ENCODE measurements at regions not wholly inside any gene's neighbourhood (a gene's known extent, or its start where the extent isn't known, plus 50 kb on each side); places are given as distances from the start of the nearest gene placed in this dataset.
"Not testable (repeated sequence)": the region's sequence is repeated elsewhere in the genome, so short reads cannot be mapped to it uniquely, and the experiment has no call there.

GRCh38 chr20:54794110-54794509 lies 318.7 kb downstream of the DOK5 start:
- H3K4me3 ChIP-seq (ENCODE audit: low read length) = no peak overlapping the region
- DNase-seq (ENCODE audit: low read depth) = no peak
- no peak for TF ChIP-seq CTCF (IDR thresholded peaks at IDR 0.05; ENCODE audit: insufficient read depth, low read depth, low read length, missing control alignments)

- no peak overlapping the region for H3K4me3 ChIP-seq (ENCODE audit: low read length)
- TF ChIP-seq CTCF (IDR thresholded peaks at IDR 0.05; ENCODE audit: insufficient read depth, low read depth, low read length, missing control alignments) = no peak
- no peak for DNase-seq (ENCODE audit: low read depth)
These were observed 318.0 kb downstream of the DOK5 start for GRCh38 chr20:54793291-54793992.

- TF ChIP-seq CTCF (IDR thresholded peaks at IDR 0.05; ENCODE audit: insufficient read depth, low read depth, low read length, missing control alignments) = no peak
- H3K4me3 ChIP-seq (ENCODE audit: low read length) = no peak overlapping the region
- DNase-seq (ENCODE audit: low read depth) = no peak
These were observed 317.3 kb downstream of the DOK5 start for GRCh38 chr20:54792688-54793087.

GRCh38 chr20:54788260-54788659 lies 312.9 kb downstream of the DOK5 start:
- H3K4me3 ChIP-seq (ENCODE audit: low read length); DNase-seq (ENCODE audit: low read depth): not testable (repeated sequence)

- DNase-seq (ENCODE audit: low read depth); H3K4me3 ChIP-seq (ENCODE audit: low read length): not testable (repeated sequence)
These were observed 307.4 kb downstream of the DOK5 start for GRCh38 chr20:54782758-54783157.

GRCh38 chr20:54774426-54774825 lies 299.0 kb downstream of the DOK5 start:
- TF ChIP-seq CTCF (IDR thresholded peaks at IDR 0.05; ENCODE audit: insufficient read depth, low read depth, low read length, missing control alignments) = no peak
- H3K4me3 ChIP-seq (ENCODE audit: low read length) = no peak overlapping the region
- DNase-seq (ENCODE audit: low read depth) = no peak

- DNase-seq (ENCODE audit: low read depth) = no peak
- no peak for TF ChIP-seq CTCF (IDR thresholded peaks at IDR 0.05; ENCODE audit: insufficient read depth, low read depth, low read length, missing control alignments)
- H3K4me3 ChIP-seq (ENCODE audit: low read length) = no peak overlapping the region
These were observed 298.2 kb downstream of the DOK5 start for GRCh38 chr20:54773643-54774000.

- H3K4me3 ChIP-seq (ENCODE audit: low read length) = no peak overlapping the region
- DNase-seq (ENCODE audit: low read depth) = peak; percentile 11
- TF ChIP-seq CTCF (IDR thresholded peaks at IDR 0.05; ENCODE audit: insufficient read depth, low read depth, low read length, missing control alignments) = no peak
These were observed 297.7 kb downstream of the DOK5 start for GRCh38 chr20:54772893-54773642.
